ENCODE measurements at regions not wholly inside any gene's neighbourhood (a gene's known extent, or its start where the extent isn't known, plus 50 kb on each side); places are given as distances from the start of the nearest gene placed in this dataset.
"Not testable (repeated sequence)": the region's sequence is repeated elsewhere in the genome, so short reads cannot be mapped to it uniquely, and the experiment has no call there.

DNA sequence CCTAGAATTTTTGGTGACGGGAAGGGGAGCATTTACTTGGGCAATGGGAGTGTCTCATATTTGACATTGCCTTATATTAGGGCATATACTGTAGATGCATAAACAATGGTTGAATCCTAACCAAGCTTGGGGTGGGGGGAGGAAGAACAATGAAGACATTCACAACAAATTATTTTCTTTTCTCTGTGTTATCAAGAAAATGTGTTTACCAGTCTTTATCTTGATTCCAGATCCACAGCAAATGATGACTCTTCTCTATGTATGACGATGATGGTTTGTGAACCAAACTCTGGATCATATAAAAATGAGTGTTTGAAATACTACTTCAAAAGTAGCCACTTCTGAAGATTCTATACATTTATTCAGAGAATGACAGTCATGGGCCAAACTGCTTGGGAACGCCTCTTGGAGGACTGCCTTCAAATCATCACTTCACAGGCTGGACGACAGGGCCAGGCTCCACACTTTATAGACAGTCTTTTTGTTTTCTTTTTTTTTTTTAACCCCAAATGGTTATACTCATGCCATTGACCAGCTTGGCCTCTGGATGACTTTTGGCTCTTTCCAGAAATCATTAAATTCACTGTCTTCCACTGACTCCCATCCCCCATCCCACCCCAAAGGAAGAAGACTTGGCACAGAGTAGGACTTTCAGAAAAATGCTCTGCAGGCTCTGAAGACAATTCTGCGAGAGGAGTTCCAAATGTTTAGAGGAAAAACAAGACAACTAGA lies 123.8 kb upstream of the LIFR start:
- DNase-seq = no peak

DNA sequence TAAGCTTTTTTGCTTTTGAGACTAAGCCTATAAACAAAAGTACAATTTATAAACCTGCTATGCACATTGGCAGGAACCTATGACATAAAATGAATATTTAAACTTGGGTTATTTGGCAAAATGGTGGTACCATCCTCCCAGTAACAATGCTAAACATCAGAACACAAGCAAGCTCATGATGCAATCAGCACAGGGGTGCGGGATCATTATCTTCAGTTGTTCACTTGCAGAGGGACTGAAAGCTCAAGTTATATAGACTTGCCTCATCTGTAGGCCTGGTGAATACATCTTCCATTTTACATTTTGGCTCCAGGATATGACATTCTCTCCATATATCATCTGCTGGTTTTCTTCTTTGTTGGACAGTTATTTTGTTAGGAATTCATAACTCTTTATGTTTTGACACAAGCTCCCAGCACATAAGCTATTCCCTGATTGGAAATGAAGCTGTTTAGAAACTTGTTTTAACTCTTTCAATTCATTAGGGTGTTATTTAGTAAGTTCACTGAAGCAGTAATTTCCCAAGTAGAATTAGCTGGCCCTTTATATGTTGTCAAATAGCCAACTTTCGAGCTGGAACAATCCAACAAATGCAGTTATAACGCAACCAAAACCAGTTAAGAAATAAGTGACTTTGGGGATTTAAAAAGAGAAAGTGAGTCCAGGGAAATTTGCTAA lies 124.7 kb upstream of the LIFR start:
- DNase-seq = no peak

DNA sequence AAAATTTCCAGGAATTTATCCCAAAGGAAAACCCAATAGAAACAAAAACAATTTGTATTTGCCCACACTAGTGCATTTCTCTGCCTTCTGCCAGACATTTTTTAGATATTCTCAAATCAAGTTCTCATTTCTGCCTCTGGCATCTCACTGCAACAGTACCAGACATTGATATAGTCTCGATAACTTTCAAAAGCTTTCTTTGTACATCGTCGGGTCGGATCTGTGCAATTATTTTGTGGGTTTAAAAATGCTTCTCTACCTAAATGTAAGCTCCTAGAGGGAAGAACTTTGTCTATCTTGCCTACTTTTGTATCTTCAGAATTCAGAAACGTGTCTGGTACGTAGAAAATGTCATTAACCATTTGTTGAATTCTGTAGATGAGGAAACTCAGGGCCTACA lies 125.5 kb upstream of the LIFR start:
- no peak for DNase-seq

DNA sequence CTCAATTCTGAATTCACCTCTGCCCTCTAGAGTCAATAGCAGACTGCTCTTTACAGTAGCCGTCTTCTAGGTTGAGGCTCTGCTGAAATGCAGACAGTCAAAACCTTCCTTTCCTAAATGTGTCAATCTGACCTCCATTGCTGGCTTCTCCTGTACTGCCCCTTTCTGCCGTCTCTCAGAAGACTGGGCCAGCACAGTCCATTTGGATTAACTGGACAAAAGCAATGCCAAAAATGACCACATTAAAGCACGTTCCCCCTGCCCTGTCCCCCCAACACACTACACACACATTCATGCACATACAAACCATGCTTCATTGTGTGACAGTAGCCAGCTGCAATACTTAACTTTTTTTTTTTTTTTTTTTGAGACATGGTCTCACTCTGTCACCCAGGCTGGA lies 130.2 kb upstream of the LIFR start:
- DNase-seq = no peak

DNA sequence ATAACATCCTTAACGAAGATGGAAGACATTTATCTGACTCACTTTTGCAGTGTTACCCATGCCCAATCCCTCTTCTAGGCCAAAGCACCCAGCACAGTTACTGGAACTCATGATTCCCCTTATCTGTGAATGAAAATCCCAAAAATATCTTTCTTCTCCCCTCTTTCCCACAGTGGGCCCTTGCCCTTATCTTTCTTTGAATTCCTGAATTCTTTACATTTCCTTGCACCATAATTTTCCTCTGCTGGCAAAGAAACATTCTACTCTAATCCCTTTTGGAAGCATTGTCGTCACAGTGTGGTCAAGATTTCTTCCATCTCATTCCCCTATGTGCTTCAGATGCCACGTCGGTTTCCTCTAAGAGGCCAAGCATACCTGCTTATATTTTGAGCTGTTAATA lies 135.9 kb upstream of the LIFR start:
- no peak for DNase-seq

DNA sequence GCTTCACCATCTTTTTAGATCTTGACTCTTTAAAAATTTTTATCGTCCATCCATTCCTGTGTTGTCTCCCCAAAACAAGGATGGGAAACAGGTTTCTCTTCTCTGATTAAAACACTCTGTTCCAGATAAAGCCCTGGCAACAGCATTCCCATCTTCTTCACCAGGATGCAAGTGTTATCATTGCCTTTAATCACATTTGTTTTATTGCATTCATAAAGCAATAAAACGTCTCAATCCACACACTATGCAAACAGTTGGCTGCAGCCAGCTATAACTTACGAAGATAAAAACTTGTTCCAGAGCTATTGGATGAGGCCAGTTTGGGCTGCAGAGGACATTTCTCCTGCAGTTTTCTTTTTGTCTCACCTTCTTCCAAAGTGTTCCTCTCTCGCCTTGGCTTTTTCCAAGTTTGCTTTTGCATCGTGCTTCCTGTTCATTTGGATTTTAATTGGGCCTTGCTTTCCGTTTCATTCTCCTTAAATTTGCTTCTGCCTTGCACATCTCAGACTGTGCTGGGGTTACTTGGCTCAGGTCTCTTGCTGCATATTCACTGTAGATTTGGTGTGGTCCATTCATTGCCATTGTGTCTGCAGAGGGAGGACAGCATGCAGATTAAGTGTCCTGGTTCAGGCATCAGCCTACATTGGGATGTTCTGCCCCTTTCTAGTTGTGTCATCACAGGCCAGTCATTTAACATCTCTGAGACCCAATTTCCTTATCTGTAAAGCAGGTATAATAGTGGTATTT lies 136.5 kb upstream of the LIFR start:
- no peak for DNase-seq

DNA sequence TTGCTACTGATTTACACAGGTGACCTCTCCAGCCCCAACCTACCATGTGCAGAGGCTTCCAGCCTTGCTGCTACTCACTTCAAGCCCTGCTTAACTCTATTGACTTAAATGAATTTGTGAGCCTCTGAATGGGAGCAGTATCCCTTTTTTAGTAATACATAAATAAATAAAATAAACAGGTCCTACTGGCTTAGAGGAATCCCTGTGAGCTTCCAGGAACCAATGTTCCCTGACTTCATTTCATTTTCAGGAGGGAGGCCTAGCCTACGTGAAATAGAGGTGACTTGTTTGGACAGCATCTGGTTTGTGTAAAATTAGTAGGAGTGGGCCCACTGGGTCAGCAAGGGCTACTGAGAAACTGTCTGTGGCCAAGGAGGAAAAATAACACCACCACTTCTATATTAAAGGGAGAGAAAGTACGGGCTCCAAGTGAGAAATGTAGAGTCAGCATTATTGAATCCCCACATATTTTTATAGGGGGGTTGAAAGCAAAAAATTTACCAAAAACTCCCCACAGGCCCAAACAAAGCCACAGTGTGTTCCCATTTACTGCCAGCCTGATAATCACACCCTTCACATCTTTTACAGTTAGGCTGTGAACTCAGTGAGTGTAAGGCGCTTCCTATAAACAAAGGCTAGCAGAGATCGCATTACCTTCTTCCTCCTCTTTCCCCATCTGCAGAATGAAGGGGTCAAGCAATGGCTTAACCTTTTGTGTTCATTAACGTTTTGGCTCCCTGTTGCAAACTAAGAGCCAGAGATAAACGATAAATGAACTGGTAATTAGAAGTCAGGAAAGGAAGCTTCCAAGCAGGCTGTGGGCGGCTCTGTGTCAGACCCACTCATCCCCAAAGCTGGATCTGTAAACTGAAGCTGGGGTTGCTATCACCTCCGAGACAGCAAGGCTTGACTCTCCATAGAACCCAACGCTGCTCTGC lies 138.8 kb upstream of the LIFR start:
- peak; percentile 34 for DNase-seq

DNA sequence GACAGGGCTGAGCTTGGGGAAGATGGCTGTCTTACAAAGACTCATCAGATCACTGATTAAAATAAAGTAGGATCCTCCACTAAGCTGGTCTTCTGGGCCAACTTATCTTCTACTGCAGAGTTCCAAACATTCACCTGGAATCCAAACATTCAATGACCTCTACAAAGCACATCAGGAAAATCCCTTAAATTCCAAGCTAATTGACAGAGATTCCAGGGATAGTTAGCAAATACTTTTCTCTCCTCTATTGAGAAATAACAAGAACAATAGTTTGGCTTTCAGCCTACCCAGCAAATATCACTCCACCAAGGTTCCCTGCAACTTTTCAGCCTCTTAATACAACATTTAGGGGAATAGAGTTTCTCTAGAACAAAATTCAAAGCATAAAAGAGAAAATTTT lies 140.6 kb upstream of the LIFR start:
- DNase-seq = no peak

DNA sequence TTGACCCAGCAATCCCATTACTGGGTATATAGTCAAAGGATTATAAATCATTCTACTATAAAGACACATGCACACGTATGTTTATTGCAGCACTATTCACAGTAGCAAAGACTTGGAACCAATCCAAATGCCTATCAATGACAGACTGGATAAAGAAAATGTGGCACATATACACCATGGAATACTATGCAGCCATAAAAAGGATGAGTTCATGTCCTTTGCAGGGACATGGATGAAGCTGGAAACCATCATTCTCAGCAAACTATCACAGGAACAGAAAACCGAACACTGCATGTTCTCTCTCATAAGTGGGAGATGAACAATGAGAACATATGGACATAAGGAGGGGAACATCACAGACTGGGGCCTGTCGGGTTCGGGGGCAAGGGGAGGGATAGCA lies 140.3 kb upstream of the OSMR start:
- not testable (repeated sequence) for DNase-seq

DNA sequence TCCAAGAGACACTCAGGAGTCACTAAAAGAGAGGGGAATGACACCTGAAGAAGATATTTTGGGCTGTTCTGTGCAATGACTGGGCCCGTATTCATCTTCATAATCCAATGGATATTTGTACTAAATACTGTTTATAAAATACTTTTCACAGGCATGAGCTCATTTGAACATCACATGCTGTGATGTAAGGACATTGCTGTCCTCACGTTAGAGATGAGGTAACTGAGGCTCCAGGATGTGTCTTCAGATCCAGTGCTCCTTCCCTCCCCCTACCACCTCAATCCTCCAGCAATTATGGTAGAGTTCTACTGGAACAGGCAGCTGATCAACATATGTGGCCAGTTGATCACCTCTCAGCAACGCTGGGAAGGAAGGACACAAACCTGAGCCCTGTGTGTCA lies 139.4 kb upstream of the OSMR start:
- DNase-seq = no peak

DNA sequence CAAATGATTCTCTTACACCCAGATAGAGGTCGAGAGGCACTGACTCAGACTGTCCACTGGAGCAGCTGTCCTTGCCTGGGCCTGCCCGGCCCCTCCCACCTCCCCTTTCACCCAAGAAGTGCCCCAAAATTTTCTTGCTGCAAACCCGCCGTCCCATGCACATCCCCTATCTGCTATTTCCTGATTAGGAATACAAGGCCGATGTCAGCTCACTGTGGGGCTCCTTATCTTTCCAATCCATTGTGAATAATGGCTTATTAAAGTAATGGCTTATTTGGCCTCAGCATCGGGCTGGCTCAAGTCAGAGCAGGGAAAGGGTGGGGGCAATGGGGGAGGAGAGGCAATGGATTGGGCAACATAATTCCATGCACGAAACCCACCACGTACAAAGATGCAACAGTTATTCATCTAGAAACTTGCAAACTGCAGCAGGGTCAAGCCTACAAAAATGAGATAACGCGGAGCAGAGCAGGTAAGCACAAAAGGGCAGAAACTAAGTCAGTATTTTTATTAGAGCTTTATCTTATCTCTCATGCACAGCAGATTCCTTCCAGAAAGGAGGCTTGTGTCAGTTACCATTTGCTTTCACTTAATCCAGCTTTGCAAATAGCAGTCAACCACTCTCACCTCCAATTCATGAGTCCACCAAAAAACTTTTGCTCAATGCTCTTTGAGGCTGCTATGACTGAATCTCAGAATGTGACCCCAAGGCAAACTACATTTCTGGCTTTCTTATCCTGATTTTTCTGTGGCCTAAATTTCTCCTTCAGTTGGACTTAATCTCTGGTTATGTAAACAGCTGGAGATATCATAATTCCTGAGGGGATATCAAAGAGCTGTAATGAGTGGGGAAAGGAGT lies 138.2 kb upstream of the OSMR start:
- no peak for DNase-seq

DNA sequence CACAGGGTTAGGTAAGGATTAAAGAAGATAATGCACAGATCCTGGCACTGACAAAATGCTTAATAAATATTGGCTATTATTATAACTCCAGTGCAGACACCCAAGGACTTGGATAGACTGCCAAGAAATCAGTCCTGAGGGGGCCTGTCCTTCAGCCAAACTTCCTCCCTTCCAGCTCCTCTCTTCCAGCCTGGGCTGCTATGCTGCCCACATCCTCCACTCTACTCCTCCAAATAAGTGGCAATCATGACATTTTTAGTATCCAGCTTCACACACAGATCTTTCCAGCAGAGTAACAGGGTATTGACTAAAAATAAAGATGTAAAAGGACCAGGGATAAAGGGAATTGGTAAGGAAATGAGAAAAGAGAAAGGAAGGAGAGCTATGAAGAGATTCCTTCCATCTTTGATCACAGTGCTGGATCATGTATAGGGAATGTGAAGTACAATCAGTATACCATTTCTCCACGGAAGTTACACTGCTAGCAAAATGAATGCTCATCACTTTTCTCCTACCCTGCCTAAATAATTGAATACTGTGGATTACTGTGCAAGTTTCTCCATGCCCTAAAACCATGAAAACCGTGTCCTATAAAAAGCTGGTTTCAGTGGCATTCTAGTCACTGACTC lies 136.0 kb upstream of the OSMR start:
- DNase-seq = no peak

DNA sequence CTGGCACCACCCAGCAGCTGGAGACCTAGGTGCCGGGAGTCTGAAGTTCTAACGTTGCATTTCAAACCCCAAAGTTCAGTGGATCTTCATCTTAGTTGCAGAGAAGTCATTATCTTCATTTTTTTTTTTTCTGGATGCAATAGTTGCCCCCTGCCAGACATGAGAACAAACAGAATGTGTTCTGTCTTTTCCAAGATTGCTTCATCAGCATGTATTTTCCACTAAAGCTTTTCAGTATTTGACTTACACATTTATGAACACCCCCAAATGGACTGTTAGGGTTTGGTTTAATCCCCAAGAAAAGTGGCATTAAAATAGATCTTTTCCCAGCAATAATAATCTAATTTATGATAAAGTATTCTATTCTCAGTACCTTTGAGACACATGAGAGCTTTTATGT lies 135.2 kb upstream of the OSMR start:
- no peak for DNase-seq

DNA sequence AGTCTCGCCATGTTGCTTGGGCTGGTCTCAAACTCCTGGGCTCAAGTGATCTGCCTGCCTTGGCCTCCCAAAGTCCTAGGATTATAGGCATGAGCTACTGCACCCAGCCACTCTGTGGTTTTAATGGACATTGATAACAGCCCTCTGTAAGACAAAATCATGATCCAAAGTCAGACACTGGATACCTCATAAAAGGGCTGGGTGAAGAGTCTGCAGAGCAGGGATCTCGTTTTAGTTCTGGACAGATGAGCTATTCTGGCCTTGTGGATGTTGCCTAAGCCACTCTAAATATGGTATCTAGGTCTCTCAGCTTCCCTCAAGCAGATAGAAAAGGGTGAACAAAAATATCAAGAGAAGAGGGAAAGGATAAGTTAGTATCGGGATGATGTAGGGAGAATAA lies 133.4 kb upstream of the OSMR start:
- DNase-seq = no peak

DNA sequence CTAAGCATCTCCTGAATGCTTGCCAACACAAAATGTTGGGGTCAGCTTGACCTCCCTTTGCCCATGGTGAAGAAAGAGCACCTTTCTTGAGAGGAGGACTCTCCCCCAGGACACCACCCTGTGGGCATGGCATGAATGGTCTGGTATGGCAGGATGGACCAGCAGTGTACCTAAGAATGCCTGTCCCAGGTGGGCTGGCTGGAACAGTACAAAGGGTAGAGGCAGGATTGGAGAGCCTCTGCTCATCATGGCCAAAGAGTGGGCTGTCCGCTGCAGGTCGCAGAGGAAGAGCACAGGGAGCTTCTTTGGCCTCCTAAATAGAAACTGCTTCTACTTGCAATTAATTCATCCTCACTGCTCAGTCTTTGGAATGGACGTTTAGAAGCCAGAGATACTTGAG lies 131.6 kb upstream of the OSMR start:
- no peak for DNase-seq

DNA sequence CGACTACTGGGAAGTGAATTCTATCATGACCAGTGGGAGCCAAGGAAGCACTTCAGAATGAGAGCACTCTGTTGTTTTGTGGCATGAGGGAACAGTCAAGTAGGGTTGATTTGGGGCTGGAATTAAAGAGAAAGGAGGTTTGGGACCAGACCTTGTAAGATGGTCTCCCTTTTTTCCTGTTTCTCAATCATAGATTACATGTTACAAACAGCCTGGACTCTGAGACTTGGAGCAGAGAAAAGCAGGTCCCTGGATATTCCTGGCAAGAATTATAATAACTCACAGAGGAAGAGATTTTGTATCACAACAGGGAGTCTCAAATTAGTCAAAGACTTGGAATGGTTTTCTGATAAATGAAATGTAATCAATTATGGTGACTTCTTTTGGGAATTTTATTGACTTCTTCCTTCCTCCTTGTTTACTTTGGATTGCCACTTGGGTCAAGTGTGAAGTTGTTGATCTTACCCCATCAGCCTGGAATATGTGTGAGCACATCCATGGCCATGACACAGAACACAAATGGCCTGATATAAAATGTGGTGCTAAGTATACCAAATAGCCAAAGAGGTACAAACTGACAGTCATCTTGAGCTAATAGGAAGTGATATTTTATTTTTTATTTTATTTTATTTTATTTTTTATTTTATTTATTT lies 131.0 kb upstream of the OSMR start:
- no peak for DNase-seq

DNA sequence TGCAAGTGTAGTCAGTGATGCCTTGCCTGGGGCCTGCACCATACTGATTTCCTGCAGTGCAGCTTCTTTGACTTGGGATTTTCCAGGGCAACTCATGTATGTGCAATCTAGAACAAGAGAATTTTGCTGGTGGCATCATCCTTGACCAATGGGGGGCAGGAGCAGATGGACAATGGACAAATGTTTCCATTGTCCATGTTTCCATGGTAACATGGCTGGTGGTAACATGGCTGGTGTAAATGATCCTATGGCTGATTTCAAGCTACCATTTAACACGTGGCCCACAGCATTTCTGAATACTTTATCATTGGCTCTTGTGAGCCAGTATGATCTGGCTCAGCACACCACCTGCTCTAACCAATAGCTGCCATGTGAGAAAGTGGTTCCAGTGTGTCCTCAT lies 130.1 kb upstream of the OSMR start:
- no peak for DNase-seq

DNA sequence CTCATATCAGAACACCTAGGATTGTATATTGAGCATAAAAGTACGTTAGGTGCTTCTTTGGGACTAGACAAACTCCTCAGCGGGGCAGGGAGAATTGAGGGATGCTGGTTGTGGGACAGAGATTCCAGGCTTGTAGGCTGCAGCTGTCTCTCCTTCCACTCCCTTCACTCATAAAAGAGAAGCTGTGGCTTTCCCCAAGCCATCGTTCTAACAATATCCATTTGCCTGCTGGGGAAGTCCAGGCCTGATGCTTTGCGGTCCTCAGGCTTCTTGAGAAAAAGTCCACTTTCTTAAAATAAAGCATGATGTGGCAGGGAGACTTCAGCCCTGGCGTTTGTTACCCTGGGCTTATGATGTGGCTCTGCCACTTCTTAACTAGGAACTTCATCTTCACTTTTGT lies 129.3 kb upstream of the OSMR start:
- DNase-seq = no peak

DNA sequence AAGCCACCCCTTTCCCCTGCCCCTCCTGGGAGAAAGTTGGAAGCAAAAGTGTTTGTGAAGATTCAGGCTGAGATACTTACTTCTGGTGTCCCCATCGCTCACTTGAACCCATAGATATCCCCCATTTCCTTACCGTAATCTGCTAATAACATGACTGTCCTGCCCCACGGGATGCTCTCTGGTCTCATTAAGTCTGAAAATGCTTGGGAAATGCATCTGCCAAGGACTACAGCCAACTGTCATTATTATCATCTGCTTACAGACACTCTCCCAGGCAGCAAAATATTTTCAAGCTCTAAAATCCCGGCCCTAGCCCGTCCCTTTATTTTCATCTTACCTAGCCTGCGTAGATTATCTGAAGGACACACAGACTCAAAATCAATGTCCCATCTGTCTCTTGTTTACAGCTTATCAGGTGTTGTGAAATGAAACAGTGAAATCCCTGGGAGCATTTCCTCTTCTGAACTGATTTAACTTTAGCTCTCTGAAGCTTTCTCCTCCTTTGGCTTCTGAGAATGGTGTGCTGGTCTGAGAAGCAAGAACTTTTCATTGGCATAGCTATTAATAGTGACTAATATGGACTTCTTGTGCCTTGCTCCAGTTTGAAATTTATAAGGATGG lies 126.9 kb upstream of the OSMR start:
- DNase-seq = no peak

DNA sequence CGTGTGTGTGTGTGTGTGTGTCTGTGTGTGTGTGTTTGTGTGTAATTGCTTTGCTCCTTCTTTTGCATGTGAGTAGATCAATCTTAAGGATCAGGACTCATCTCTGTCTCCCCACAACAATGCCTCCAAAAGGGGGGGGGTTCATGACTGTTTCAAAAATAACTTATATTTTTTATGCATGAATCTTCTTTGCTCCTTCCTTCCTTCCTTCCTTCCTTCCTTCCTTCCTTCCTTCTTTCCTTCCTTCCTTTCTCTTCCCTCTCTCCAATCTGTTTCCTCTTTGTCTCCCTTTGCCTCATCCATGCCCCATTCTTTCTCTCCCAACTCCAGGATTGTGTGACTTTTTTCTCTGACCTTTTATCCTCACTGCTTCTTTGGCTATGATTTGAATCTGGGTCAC lies 126.4 kb upstream of the OSMR start:
- DNase-seq = no peak
